NOMO-1 (cell line): ENCODE measurements at regions not wholly inside any gene's neighbourhood (a gene's known extent, or its start where the extent isn't known, plus 50 kb on each side); places are given as distances from the start of the nearest gene placed in this dataset.
"Not testable (repeated sequence)": the region's sequence is repeated elsewhere in the genome, so short reads cannot be mapped to it uniquely, and the experiment has no call there.

Experiments used
- DNase-seq, 2 experiments: peaks; one replicate each; lab custom pipeline; 2025; ENCODE audit not compliant: unreplicated experiment in 2 of 2; lab: John Stamatoyannopoulos, UW

DNA sequence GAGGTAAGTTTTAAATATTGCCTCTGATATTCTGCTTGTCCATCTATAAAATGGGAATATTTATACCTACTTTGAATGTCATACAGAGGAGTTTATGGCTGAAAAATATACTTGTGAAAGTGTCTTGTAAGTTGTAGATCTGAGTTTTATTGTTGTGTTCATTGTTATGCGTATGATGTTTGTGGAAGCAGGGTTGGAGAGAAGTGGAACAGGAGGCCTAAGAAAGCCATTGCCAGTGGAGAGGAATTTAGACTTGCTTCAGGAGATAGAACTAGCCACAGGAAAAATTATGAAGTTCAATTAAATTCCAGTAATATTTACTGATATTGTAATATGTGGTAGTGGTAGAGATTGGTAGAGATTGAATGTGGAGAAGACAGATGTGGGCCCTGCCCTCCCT lies 491.9 kb upstream of the FANCL start:
- DNase-seq, result no peak

DNA sequence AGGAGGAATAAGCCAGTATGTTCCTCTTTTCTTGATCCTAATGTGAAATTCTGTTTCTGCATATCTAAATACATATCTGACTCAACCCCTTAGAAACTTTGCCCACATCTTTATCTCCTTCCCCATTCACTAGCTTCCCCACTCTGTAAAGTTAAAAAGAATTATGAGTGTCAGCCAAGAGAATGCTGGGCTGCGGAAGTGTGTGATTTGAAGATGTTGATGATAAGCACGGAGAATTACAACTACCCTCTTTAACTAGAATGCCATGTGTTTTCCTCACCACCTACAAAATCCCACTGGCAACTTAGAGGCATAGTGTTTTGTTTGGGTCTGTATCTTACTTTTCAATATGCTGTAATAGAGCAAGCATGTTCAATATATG lies 490.4 kb upstream of the FANCL start:
- DNase-seq, result peak; percentile 91 to 97

DNA sequence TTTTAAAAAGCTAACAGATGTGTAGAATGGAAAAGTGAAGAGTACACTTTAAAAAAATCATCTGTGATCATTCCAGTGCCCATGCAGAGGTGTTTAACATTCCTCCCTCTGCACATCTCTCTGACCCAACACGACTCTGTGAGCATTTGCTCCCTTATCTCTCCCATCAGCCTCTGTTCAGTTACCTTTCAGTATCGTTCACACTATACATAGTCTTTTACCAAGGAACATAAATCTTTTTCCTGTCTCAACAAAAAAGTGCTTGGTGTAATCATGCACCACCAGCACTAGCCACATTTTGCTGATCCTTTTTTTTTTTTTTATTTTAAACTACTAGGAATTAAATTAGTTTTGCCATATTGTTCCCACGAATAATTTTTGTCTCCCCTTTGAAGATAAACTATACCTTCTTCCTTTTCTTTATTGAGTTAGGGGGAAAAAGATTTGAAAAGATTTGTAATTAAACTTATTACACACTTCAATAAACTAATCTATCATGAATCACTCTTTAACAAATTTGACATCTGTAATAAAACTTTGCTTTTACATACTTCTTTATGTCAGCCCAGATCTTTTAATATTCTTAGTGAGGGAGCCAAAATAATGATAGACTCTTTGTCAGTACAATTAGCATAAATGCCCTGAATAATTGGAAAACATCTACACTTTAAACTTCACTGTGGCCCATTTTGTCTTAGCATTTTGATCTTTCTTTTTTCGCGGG lies 489.8 kb upstream of the FANCL start:
- DNase-seq, result no peak

DNA sequence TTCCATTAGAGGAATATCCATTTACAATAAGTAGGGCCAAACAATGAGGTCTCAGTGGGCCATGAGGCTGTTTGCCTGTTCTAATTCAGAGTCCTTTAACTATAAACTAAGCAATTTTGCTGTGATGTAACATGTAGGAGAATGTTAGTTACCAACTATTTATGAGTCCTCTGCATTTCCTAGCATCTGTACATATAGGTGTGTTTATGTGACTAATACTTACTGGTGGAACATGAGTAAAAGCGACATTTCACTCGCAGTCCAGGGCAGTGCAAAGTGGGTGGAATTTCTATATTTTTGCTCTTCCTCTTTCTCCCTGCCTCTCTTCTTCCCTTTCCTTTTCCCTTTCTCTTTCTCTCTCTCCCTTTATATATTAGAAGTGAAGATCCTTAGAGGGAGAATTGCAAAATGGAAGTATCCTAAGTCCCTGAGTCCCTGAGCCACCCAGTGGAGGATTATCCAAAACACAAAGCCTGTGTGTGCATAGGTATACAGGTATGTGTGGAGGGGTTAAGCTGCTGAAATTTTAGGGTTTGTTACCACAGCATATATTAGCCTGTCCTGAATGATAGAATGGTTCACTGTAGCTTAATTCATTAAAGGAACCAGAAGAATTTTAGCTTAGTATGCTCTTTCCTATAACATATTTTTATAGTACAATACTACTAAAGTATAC lies 487.0 kb upstream of the FANCL start:
- DNase-seq, result no peak

DNA sequence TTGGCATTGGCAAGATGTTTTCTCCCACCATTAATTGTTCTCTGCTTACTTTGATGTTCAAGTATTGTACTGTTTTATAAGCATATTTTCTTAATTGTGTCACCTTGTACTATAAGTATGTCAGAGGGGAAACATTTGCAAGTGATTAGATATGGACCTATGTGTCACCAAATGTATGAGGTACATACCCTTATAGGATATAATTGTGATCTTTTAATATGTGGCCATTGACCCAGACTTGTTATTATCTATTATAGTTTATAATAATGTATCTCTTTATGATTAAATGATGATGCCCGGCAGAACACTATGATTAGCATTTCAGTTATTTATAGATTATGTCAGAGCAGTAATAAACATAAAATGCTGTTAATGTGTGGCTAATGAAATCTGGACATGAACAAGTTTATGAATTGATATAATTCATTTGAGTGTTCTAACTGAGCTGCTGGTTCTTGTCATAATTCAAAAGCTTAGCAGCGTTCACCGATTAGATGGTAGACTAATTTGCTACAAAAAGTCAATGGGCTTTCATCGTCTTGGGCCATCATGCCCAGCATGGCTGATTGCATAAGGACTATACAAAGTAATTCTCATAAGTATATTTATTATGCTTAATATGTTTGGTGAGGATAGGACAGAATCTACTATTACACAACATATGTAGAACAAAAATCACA lies 480.9 kb upstream of the FANCL start:
- DNase-seq, result no peak

DNA sequence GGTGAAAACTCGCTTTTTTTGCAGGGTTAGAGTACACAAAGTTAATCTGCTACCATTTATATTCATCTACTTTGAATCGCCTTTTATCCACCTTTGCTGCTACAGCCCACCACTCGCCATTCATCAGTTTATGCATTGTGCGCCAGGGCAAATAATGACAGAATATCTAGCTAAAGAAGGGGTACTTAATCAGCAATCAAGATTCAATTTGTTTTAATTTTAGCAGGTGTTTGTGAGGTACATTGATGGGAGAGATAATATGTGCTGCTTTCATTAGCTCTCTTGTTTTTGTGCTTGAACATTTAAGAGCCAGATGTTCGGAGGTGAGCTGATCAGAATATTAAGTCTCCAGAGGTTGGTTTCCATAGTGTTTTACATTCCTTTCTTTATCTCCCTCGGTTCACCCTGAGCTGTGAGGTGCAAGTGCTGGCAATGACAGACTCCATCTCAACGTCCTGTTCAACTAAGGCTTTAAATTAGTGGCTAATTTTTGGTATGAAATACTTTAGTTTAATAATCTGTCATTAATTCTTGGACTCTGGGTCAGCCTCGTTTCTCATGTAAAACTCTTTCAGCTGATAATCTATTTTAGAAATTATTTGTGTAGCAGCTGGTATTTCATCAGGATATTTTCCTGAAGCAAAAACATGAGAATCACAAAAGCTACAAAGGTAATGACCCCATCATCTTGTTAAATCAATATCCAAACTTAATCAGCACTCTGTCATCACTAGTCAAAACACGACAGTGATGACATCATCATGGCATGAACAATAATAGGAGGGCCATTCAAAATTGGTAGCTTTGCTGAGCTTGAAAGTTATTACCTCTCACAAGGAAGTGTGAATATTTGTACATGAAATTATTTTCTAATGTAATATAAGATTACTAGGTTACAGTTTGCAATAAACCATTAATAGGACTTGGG lies 479.9 kb upstream of the FANCL start:
- DNase-seq, result no peak

DNA sequence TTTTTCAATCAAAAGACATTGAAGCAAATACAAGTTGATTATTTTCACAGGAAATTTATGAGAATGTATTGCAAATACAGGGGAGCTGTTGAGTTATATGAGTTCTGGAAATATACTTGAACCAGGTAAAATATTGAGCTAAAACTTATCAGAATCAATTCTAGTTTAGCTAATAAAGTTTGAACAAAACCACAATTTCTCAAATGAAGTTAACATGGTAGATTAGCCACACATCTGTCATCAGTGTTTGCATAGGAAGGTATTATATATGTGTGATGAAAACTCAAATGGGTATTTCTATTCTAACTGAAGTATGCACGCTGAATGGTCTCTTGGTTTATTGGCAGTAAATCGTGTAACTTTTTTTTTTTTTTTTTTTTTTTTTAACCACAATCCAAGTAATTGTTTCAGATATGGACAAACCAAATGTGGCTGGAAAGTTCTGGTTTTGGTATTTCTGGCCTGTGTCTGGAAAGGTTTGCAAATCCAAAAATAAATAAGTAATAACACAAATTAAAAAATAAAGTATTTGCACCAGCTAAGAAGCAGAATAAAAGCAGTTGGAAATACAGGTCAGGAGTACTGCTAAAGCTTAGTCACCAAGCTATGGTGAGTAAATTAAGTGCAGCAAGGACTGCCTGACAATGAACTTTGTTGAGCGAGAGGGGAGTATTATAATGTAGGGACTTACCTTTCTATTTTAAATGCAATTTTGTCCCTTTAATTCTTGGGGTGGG lies 479.1 kb upstream of the FANCL start:
- DNase-seq, result no peak

DNA sequence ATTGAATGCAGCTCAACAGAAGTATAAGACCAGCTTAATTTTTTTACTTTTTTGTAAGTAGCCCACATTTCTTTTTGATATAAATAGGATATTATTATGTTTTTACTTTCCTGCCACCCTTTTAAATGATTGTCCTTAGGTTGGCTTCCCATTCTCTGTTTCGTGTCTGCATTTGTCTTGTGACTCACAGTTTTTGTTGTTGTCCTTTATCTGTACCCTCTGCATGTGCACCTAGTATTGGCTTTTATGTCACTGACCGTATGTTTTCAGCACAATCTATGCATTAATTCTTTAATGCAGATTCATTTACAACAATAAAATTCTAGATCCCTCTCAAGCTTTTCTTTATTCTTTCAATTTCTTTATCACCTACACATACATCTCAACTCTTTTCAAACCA lies 474.2 kb upstream of the FANCL start:
- DNase-seq, result no peak

DNA sequence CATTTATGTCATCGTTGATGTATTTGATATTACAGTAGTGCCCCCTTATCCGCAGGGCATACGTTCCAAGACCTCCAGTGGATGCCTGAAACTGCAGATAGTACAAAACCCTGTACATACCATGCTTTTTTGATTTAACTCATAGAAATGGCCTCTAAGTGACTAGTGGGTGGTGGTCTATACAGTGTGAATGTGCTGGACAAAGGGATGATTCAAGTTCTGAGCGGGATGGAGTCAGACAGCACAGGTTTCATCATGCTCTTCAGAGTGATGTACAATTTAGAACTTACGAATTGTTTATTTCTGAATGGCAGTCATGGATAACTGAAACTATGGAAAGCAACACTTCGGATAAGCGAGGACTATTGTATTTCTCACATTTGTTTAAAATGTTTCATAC lies 473.1 kb upstream of the FANCL start:
- no peak for DNase-seq

DNA sequence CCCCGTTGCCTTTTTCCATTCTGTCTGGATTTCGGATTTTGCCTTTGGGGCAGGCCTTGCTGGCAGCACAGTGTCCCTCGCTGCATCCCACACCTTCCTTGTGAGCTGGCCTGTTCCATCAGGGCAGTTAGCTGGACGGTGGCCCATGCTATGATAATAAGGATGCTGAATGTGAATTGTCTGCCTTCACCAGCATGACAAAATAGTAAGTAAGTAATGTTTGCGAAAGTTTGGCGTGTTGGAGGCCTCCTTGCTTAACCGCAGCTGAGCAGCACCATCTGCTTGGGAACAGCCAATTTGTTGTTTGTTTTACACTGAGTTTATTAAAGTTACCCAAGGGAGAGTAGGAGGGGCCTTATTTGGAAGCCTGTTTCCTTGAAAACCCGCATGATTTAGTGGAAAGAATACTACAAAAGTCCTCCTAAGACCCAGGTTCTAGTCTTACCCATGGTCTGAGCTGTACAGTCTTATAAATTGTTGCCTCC lies 469.7 kb upstream of the FANCL start:
- DNase-seq, result peak; percentile 10 to 17

DNA sequence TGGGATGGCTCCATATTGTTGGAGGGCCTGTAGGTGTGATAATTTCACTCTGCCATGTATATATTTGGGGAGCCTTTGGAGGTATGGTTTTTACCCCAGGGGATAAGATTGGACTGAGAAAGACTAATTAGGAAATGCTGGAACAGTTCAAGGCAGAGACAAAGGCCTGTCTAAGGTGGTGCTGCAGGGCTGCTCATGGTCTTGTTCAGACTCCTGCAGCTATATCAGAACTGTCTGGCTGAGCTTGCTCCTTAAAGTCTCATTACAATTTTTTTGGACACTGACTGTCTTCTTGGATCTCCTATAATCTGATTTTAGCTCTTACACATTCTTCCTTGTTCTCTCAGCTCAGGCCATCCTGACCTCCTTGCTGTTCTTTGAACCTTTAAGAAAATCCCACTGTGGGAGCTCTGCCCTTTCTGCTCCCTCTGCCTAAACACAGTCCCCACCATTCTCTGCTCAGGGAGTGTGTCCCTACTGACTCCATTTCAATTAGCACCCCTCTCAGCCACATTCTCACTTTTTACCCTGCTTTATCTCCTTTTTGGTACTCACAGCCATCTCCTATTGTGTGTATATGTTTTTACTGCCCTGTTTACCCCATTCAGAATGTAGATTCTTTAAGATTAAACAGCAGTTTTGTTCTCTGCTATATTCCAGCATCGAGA lies 468.7 kb upstream of the FANCL start:
- no peak for DNase-seq

DNA sequence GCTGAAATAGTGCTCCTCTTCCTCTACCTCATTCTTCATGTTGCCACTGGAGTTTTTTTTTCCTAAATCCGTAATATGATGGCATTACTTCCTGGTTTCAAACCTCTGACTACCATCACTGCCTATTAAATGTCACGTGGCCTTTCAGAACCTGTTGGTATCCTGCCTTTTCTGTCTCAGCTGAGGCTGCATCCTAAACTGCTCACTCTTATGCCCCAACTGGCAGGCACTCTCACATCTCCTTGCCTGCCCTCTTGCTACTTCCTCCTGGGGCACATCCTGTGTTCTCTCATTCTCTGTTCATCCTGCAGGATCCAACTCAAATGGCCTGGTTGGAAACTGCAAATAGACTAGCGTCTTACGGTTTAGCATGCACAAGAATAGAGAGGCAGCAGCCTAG lies 468.1 kb upstream of the FANCL start:
- no peak for DNase-seq

DNA sequence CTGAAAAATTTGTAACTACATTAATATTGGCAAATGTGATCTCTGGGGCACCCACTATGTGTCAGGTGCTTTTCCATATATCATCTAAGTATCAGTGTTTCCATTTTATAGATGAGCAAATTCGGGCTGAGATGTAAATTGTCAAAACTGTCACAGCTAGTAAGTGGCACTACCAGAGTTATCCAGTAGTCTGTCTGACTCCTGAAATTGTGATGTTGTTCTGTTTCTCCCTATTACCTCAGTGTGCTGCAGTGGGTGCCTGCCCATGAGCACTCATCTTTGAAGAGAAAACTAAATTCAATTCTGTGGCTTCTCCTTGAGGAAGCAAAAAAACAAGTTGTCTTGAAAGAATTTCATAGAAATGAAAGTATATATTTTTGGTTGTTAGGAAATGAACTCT lies 467.4 kb upstream of the FANCL start:
- DNase-seq, result no peak

DNA sequence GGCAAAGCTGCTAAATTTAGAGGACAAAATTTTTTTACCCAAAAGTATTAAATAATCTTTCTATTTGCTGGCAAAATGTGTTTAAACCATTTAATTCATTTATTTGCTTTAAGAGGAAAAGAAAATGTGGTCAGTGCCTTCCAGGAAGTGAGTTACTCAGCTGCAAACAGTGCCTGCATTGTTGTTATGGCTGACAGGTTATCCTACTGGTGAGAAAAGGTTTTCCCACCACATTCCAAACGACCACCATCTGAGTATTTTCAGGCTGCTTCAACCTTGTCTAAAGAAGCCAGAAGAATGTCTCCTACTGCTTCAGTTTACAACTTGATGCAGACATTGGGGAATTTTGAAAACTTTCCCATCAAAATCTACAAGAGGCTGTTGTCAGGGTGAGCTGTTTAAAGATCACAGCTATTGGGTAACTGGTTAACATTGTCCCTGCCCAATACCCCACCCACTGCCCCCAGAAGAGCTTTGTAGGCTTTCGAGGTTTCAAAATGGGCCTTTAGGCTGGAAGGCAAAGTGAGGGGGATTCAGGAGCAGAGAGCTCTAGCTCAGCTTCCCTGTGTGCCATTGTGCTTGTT lies 461.3 kb upstream of the FANCL start:
- no peak for DNase-seq

DNA sequence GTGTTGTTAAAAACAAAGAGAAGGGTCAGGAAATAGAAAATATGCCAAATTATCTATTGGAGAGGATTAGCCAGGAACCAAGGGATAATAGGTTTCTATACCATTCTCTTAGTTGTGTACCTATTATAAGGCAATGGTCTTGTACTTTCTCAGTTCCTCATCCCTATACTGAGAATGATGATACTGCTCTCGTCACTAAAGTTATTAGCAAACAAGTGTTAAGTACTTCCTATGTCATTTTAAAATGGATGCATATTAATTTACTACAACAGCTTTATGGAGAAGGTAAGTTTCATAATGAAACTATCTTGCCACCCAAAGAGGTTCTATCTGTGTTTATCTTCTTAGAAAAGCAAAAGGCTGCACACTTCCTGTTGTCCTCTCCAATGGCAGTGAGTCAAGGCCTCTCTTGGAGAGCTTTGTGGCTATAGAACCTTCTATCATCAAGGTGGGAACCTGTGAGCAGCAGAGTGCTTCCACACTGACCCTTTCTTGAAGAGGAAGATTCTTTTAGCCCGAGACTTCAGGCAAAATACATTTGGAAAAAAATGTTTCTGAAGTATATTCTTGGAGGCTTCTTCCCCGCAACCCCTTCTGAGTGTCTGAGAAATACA lies 460.7 kb upstream of the FANCL start:
- DNase-seq, result peak in 1 of 2 experiments; percentile 9

DNA sequence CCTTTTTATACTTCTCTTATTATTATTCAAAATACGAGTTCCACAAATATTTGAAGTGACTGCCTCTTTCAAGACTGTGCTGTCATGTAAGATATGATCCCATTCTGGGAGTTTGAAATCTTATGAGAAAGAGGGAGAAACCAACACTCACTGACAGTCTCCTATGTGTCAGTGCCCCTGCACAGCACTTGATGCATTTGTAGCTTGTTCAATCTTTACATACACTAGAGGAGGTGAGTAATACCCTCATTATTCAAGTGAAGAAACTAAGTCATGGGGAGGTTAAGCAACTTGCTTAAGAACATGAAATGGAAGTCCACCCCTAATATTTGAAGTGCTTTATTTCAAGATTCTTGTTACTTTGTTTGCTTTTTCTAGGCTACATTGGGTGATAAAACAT lies 459.5 kb upstream of the FANCL start:
- no peak for DNase-seq

DNA sequence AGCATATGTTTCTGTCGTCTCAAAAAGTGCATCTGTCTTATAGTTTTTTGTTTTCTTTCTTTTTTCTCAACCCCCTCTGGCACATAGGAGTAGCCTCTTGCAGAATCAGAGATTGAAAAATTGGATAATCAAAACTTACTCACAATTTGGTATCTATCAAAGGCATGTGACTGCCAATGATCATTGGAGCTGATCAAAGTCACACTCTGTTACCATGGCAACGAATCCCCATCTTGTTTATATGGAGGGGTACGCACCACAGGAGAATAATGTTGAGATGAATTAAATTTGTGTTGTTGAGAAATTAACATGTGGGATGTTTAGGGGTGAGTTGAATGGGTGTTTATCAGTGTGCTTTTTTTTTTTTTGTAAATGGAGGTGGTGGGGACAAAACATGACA lies 458.3 kb upstream of the FANCL start:
- DNase-seq, result no peak

DNA sequence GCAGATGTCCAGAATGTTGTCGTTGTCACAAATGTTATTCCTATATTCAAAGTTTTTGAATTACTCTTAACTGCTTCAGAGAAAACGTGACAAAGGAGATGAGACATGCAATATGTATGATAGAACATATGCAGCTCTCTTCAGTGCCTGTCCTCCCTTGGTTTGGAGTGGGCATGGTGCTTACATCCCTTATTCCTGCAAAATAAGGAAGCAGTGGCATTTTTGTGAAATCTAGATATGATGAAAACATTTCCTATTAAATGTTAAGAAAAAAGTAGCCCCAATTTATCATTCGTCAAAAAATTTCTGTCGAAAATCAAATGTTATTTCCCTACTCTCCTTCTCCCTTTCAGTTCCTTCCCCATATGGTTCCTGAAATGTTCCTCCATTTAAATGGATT lies 457.5 kb upstream of the FANCL start:
- peak in 1 of 2 experiments; percentile 10 for DNase-seq

DNA sequence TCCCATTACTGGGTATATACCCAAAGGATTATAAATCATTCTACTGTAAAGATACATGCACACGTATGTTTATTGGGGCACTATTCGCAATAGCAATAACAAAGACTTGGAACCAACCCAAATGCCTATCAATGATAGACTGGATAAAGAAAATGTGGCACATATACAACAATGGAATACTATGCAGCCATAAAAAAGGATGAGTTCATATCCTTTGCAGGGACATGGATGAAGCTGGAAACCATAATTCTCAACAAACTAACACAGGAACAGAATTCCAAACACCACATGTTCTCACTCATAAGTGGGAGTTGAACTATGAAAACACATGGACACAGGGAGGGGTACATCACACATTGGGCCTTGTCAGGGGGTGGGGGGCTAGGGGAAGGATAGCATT lies 453.0 kb upstream of the FANCL start:
- DNase-seq, result not testable (repeated sequence)
